OCI-M1 (cell line): ENCODE measurements at regions not wholly inside any gene's neighbourhood (a gene's known extent, or its start where the extent isn't known, plus 50 kb on each side); places are given as distances from the start of the nearest gene placed in this dataset.

Experiments
- DNase-seq: peaks from one replicate; lab custom pipeline; 2025; lab: John Stamatoyannopoulos, UW

DNA sequence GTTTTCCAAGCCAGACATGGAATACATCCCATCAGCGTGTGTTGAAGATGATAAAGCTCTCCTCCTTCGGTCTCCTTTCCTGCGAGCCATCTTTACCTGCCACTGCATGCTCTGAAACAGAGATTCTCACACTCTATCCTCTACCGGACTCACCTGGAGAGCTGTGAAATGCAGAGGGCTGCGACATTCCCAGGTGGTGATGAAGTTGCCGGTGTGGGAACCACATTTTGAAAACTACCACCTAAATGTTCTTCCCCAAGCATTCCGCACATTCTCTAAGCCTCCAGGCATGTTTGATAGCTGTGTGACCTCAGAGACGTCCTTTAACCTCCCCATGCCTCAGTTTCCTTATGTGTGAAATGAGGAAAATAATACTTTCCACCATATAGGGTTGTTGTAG is 226.2 kb upstream of the RAB6C start:
- no peak for DNase-seq

DNA sequence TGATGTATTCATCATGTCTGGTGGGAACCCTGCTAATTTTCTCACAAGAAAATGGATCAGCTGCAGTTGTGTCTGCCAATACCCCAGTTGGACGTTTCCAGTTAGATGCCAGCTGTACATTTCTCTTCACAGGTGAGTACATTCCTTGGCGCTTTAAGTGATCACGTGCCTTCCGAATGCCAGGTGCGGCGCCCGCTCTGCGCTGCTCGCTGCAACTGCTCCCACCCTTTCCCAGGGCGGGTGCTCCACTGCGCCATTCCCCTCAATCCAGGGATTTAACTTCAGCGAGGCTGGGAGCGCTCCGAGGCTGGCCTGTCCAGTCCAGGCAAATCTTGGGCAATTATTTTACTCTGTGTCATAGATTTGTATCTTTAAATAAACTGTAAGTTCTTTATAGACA is 225.0 kb upstream of the RAB6C start:
- DNase-seq, result no peak

DNA sequence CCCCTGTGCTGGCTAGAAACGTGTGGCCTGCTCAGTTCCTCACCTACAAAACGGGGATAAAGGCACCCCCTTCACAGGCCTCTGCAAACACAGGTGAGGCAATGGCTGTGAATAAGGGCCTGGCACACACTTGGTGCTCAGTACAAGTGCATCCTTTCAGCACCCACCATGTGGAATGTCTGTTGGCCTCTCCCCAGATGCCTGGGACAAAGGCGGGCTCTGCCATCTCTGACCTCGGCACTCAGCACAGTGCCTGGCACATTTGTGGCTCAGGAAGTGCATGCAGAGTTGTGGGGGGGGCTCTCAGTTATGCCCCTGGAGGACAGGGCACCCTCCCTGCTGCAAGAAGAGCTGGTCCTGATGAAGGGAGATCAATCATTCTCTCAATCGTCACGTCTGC is 224.6 kb upstream of the RAB6C start:
- DNase-seq, result no peak

DNA sequence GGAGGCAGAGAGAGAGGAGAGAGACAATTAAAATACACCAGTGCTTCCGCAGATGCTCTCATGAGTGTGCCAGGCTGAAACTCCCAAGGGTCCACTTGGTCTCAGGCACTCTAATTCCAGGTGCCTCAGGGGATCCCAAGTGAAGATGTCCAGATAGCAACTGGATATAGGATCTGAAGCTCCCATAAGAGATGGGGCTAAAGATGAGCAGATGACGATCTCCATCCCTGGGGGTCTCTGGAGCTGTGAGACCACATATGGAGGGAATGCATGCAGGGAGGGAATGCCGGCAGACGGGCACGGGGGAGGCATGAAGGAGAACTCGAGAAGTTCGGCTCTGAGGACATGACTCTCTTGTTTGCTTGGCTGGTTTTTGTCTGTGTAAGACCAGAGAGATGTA is 223.7 kb upstream of the RAB6C start:
- no peak for DNase-seq

DNA sequence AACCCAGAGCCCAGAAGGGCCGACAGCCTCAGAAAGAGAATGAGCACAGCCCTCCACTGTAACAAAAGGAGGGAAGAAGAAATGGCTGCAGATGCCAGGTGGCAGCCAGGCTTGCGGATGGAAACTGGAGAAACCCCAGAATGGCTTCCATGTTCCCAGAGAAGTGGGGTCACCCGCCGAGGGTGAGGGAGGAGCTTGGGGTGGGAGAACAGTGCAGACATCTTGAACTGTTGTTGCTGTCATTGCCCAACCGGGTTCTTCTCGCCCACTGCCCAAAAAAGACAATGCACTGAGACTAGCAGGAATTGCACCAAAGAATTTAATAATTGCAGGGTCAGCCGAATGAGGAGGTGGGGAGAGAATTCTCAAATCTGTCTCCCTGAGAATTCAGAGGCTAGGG is 223.2 kb upstream of the RAB6C start:
- DNase-seq, result no peak

DNA sequence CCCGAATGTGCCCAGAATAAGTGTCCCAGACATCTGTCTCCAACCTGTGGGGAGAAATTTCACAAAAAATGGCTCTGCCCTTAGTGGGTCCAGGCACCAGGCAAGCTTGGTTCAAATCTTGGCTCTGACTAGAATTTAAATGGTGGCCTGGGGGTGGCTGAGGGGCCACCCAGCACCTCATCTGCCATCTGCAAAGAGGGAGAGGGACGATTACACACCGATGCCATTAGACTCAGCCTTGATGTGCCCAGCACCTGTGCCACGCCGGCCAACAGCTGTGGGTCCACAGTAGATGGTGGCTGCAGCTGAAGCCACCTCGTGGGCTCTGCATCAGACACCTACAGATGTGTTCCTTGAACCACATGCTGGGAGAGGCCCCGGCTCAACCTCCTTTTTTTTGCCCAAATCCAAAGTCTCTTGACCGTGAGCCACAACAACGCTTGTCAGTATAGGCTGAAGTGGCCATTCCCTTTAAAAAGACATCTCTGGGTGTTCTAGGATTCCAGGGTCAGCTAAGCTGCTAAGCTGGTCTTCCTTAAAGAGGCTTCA is 222.0 kb upstream of the RAB6C start:
- no peak for DNase-seq

DNA sequence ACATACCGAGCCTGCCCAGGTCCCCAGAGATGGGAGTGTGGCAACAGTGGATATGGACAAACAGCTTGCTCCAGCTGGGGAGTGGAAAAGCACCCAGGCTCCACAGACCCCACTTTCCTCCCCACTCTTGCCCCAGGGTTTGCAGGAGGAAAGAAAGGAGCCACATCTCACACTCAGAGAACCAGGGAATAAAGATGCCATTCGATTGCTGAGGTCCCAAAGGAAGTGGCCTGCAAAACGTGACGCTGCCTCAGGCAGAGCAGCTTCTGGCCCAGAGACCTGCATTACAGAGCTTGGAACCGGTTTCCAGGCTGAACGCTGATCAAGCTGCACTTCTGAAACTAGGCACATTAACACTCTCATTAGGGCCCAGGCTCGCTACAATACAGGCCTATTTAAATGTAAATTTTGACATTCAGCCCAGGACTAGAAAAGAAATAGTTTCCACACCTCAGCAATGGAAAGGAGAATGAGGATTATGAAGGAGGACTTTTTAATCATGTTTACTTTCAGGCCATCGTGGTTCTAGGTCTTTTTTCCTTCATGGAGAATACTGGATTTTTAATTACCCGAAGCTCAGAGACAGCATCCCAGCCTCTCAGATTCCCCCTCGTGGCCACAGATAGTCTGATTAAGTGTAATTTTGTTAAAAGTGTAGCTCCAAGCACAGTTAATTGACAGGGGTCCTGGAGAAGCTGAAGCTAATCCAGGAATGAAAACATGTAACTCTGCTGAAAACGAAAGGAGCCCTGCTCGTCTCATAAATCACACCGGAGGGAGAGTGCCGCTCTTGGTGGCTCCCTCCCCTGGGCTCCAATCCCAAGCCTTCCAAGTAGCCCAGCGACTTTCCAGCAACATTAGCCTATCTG is 221.3 kb upstream of the RAB6C start:
- peak; percentile 4 for DNase-seq

DNA sequence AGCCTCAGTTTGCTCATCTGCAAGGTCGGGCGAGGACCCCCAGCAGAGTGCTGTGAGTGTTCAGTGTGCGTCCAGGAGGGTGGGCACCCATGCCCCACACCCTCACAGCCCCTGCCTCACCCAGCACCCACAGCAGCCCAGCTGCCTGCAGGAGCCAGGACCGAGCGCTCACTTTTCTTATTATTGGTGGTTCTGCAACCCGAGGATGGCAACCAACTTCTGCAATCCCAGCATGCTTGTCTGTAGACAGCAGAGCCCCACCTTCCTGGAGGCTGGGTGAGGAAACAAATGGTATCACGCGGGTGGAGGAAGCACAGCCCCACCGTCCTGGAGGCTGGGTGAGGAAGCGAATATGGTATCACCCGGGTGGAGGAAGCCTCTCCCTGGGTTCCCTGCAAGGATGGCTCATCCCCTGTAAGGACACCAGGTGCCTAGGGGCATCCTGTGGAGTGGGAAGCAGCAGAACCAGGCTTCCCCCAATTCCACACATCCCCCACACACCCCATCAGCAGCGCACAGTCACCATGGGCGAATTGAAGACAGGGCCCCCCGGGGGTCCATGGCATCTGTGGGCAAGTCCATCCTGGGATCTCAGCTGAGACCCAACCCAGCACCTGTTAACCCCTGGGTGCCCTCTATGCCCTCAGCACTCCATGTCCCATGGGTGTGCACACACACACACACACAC is 220.5 kb upstream of the RAB6C start:
- DNase-seq, result peak; percentile 3

DNA sequence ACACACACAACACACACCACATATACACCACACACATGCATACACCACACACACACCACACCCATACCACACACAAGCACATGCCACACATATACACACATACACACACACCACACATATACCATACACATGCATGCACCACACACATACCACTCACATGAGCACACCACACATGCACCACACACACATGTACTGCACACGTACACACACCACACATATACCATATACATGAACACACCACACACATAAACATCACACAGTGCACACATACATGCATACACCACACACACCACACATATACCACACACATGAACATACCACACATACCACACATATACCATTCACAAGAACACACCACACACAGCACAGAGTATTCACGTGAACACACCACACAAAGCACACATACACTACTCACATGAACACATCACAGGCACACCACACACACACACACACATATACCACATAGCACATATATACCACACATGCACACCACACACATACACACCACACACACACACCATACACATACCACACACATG is 219.9 kb upstream of the RAB6C start:
- no peak for DNase-seq

DNA sequence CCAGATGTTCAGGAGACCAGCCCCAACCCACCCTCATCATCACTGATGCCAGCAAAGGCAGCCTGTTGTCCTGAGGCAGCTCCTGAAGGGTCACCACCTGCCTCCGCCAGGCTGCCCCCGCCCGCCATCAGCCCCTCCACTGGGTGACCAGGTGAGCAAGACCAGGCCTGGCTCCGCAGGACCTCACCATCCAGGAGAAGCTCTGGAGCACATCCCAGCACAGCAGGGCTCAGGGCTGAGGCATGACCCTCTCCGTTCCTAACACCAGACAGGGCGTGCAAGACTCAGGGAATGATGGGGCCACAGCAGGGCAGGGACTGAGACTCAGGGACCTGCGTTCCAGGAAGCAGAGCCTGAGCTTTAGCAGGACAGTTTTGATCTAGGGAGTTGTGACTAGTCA is 218.8 kb upstream of the RAB6C start:
- no peak for DNase-seq

DNA sequence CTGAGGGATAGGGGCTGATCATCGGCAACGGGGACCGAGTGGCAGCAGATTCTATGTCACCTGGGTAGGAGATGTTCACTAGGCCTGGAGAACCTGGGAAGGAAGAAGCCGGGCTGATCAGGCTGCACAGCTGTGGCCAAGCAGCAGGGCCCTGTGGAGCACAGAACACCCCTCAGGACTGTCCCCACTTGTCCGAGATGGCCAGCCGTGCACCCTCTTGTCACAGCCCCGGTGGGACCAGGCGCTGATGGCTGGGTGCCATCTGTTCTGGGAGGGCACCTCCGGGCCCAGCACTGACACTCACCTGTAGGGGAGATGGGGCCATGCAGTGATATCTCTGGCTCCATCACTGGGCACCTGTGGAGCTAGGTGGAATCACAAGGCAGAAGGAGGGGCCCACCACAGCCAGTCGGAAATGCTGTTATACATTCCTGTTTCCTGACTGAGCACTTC is 217.9 kb upstream of the RAB6C start:
- no peak for DNase-seq

DNA sequence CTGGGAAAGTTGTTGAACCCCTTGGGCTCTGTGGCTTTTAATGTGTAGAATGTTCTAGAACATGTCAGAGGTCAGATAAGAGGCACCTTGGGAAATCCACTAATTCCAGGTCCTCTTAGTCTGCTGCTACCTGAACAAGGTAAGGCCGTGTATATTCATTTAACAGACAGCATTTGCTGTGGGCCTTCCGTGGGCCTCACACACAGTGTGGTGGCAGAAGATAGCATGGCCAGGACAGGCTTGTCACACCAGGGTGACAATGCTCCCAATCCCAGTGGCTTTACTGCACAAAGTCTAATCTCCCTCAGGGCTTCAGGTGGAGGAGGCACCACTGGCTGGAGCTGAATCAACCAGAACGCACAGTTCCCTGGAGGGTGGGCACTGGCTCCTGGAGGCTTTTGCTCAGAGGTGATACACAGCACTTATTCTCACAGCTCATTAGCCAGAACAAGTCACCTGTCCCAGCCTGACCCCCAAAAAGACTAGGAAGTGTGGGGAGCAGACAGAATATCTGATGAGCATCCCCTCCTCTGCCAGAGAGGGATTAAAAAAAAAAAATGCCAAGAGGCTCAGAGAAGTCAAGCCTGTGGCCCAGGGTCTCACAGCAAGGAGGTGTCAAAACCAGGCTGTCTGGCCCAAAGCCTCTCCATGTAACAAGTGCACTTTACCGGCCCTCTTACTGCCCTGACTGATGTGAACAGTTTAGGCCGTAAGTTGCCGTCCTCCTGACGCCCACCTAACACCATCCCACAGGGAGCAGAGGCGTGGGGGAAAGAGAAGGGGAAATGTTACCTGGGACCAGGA is 216.9 kb upstream of the RAB6C start:
- DNase-seq, result no peak

DNA sequence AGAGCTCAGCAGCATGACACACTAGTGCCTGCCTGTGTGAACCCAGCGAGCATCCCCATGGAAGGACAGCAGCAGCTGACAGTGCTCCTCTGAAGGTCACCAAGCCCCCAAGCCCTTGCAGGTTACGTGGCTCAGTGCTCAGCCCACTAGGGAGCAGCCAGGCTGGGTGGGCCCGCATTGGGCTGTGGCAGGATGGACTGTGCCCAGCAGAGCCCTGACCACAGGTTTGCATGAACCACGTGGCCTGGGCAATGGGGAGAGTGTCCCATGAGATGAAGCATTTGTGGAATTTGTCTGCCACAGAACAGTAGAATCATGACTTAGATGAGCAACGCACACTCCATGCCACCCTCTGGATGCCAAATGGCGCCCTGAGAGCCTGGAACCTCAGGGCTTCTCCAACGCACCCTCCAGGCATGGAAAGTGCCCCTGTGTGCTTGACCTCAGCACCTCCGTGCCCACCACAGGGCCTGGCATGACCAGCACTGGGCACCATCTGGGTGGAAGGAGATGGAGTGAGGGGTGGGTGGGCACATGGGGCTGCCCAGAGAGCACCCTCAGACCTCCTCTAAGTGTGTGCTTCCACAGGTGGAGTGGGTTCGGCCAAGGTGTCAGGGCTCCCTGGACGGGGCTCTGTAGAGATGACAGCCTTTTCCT is 216.1 kb upstream of the RAB6C start:
- no peak for DNase-seq

DNA sequence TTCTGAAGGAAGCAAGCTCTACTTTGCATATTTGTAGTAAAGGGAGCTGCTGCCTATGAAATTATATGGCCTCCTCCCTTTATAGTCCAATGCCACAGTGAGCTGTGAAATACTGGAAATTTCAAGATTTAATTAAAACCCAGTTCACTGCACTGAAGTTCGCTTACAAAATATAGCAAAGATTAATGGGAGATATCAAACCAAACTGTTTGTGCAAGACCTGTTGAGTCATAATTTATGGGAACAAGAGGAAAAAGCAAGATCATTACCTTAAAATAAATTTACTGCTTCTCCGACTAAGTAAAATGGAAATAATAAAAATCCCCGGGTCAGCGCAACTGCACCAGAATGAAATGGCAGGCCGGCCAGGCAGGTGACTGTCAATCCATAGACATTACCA is 215.5 kb upstream of the RAB6C start:
- no peak for DNase-seq

DNA sequence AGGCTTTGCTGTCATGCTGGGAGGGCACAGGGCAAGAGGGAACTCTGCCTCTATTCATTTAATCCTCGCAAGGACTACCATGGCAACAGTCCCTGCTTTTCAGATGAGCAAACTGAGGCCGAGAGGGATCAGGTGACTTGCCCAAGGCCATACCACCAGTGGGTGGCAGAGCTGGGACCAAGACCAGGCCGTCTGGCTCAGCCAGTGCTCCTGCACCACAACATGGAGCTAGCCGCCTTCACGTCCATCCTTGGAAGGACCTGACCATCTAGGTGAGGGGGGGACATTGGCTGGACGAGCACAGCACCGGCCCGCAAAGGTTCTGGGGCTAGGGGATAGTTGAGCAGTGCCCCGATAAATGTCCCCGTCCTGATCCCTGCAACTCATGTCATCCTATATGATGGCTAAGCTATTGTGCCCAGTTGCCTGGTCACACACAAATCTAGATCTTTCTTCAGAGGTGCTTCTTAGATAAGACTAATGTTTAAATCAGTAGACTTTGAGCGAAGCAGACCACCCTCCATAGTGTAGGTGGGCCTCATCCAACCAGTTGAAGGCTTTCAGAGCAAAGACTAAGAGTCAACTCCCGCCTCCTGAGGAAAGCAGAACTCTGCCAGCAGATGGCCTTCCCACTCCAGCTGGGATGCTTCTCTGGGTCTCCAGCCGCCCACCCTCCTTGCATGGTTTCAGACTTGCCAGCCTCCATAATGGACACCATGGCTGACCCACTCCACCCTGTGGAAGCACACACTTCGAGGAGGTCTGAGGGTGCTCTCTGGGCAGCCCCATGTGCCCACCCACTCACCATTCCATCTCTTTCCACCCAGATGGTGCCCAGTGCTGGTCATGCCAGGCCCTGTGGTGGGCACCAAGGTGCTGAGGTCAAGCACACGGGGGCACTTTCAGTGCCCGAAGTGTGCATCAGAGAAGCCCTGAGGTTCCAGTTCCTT is 214.8 kb upstream of the RAB6C start:
- no peak for DNase-seq

DNA sequence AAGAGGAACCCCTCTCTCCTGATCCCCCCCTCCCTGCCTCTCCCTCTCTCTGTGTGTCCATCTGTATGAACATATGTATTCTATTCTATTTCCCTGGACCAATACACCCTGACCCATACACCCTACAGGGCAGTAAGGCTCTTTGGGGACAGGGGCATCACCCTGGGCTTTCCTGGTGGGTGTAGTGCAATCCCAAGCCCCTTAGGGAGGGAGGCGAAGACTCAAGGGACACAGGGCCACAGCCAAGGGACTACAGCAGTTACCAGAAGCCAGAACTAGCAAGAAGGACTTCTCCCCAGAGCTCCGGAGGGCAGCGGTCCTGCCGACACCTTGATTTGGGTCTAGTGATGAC is 214.2 kb upstream of the RAB6C start:
- DNase-seq, result no peak

DNA sequence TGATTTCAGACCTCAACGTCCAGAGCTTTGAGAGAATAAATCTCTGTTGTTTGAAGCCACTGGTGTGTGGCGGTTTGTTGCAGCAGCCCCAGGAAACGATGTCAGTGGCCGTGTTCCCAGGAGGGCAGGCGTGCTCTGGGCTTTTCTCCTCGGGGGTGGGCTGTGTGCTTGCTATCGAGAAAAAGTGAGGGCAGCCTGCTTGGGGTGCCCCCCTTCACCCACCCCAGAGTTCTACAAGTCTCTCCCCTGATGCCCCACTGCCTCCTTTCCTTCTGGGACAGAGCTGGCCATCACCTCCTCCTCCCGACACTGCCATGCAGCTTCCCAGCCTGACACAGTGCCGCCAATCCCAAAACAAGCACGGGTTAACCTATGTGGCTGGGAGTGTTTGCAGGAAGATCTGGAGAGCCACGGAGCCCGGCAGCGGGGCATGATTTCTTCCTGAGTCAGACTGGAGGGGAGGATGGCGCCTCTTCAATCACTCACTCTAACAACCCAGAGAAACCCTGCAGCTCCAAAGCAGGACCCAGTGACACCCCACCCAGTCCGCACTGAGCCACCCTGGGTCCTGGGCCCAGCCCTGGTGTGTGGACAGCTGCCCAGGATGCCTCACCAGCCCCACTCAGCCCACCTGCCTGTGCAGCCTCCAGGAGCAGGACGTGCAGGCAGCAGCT is 213.7 kb upstream of the RAB6C start:
- DNase-seq, result no peak

DNA sequence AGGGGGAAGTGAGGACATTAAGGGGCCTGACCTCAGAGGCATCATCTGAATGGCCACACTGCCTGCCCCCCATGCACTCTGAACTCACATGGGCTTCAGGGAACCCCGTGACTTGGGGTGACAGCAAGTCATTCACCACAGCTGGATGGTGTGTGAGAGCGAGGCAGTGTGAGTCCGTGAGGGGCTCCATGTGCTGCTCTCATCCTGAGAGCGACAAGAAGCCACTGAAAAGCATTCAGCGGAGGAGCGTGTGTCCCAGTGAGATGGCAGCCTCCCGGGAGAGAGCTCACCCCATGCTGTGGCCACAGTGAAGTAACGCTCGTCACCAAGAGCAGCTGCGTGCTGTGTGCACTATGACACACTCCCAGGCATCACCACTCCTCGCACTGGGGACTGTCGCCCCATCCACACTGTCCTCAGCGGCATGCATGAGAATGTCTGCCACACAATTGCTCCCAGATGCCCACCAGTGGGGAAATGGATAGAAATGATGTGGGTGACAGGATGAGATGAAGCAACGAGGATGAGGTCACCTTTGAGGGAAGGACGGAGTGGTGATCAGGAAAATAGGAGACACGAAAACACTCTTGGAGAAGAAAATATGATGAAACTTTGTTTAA is 213.0 kb upstream of the RAB6C start:
- DNase-seq, result no peak

DNA sequence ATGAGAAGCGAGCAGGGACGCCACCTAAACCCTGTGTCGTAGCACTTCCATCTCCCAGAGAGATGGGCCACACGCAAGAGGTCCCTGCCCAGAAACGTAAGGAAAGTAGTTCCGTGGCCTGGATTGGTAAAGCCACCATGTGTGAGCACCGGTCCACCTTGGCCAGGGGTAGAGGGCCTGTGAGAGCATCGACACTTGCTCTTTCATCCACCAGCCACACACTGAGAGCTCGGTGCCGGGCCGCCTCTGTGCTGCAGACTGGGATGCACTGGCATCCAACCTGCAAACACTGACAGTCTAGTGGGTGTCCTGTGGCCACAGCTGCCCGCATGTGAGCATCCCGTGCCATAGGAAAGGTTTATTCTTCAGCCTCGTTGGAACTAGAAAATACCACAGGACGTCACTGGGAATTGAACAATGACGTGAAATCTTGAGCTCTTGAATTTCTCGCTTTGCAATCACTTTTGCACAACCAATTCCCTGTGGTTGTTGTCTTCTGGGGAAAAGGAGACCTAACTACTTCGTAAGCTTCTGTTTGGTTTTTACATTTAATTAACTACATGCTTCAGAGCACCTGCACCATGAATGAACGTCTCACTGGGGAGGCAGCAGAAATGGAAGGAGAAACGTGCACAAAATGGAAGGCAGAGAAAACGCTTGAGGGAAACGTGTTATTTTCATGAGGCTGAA is 212.0 kb upstream of the RAB6C start:
- no peak for DNase-seq
